ENCODE measurements at regions not wholly inside any gene's neighbourhood (a gene's known extent, or its start where the extent isn't known, plus 50 kb on each side); places are given as distances from the start of the nearest gene placed in this dataset.

GRCh38 chr15:70556779-70557178 lies 206.6 kb downstream of the UACA start:
- DNase-seq (ENCODE audit: low read depth in 2 of 3, low spot score in 1 of 3): no peak

GRCh38 chr15:70556151-70556741 lies 207.1 kb downstream of the UACA start:
- DNase-seq (ENCODE audit: low read depth in 2 of 3, low spot score in 1 of 3): no peak

- DNase-seq (ENCODE audit: low read depth in 2 of 3, low spot score in 1 of 3): no peak
Measured at GRCh38 chr15:70555713-70556112, 207.6 kb downstream of the UACA start.

- DNase-seq (ENCODE audit: low read depth in 2 of 3, low spot score in 1 of 3): no peak
Measured at GRCh38 chr15:70547846-70548487, 215.4 kb downstream of the UACA start.

- DNase-seq (ENCODE audit: low read depth in 2 of 3, low spot score in 1 of 3): no peak
Measured at GRCh38 chr15:70545526-70545925, 217.8 kb downstream of the UACA start.

- DNase-seq (ENCODE audit: low read depth in 2 of 3, low spot score in 1 of 3): no peak
Measured at GRCh38 chr15:70541511-70541910, 221.8 kb downstream of the UACA start.

GRCh38 chr15:70539912-70540530 lies 223.3 kb downstream of the UACA start:
- no peak for DNase-seq (ENCODE audit: low read depth in 2 of 3, low spot score in 1 of 3)

- DNase-seq (ENCODE audit: low read depth in 2 of 3, low spot score in 1 of 3): no peak
Measured at GRCh38 chr15:70539409-70539808, 223.9 kb downstream of the UACA start.

GRCh38 chr15:70538278-70538677 lies 225.1 kb downstream of the UACA start:
- no peak for DNase-seq (ENCODE audit: low read depth in 2 of 3, low spot score in 1 of 3)

- no peak for DNase-seq (ENCODE audit: low read depth in 2 of 3, low spot score in 1 of 3)
Measured at GRCh38 chr15:70535955-70536338, 227.4 kb downstream of the UACA start.

- DNase-seq (ENCODE audit: low read depth in 2 of 3, low spot score in 1 of 3): peak in 2 of 3 donors; percentile 18 to 41
Measured at GRCh38 chr15:70535071-70535954, 228.0 kb downstream of the UACA start.

- no peak for DNase-seq (ENCODE audit: low read depth in 2 of 3, low spot score in 1 of 3)
Measured at GRCh38 chr15:70533931-70534742, 229.2 kb downstream of the UACA start.

GRCh38 chr15:70532531-70533186 lies 230.7 kb downstream of the UACA start:
- no peak for DNase-seq (ENCODE audit: low read depth in 2 of 3, low spot score in 1 of 3)

- DNase-seq (ENCODE audit: low read depth in 2 of 3, low spot score in 1 of 3): no peak
Measured at GRCh38 chr15:70531576-70531975, 231.8 kb downstream of the UACA start.

GRCh38 chr15:70530906-70531305 lies 232.5 kb downstream of the UACA start:
- no peak for DNase-seq (ENCODE audit: low read depth in 2 of 3, low spot score in 1 of 3)

- no peak for DNase-seq (ENCODE audit: low read depth in 2 of 3, low spot score in 1 of 3)
Measured at GRCh38 chr15:70530503-70530902, 232.9 kb downstream of the UACA start.

- DNase-seq (ENCODE audit: low read depth in 2 of 3, low spot score in 1 of 3): no peak
Measured at GRCh38 chr15:70530017-70530499, 233.3 kb downstream of the UACA start.

- DNase-seq (ENCODE audit: low read depth in 2 of 3, low spot score in 1 of 3): no peak
Measured at GRCh38 chr15:70528816-70529215, 234.5 kb downstream of the UACA start.

GRCh38 chr15:70528270-70528706 lies 235.1 kb downstream of the UACA start:
- peak; percentile 39 to 49 (median 39) for DNase-seq (ENCODE audit: low read depth in 2 of 3, low spot score in 1 of 3)

- no peak for DNase-seq (ENCODE audit: low read depth in 2 of 3, low spot score in 1 of 3)
Measured at GRCh38 chr15:70526974-70527325, 236.4 kb downstream of the UACA start.

Data from stimulated activated CD4-positive, alpha-beta T cell treated with anti-CD3 and anti-CD28 coated beads, Interleukin-12 subunit alpha, Interleukin-12 subunit beta, amount 100 ng/mL, for 48 hours (primary cell).